Mesendoderm (in vitro differentiated cells): ENCODE measurements at regions not wholly inside any gene's neighbourhood (a gene's known extent, or its start where the extent isn't known, plus 50 kb on each side); places are given as distances from the start of the nearest gene placed in this dataset.

Source experiments
- DNase-seq: peaks from one replicate; pipeline ENCODE4 v3.0.0; 2013
- H2AK5ac ChIP-seq: 2 replicates; pipeline ENCODE4 v1.6.1; 2013; ENCODE audit warnings: low read length, inconsistent platforms
- H2BK120ac ChIP-seq: 2 replicates; pipeline ENCODE4 v1.6.1; 2013; ENCODE audit warnings: low read depth, mild to moderate bottlenecking, low read length, moderate library complexity, mixed read lengths
- H2BK15ac ChIP-seq: replicated peaks from 2 replicates; pipeline ENCODE4 v1.6.1; 2013; ENCODE audit warnings: low read depth, mild to moderate bottlenecking, moderate library complexity
- H2BK5ac ChIP-seq: 2 replicates; pipeline ENCODE4 v1.6.1; 2013; ENCODE audit warnings: low read length, inconsistent platforms
- H3K18ac ChIP-seq: 2 replicates; pipeline ENCODE4 v1.6.1; 2013; ENCODE audit warnings: mild to moderate bottlenecking, low read length, mixed read lengths
- H3K23ac ChIP-seq: one replicate; pipeline ENCODE4 v1.6.1; 2013; ENCODE audit warnings: low read length
- H3K27ac ChIP-seq: 2 replicates; pipeline ENCODE4 v1.5.1; 2013; ENCODE audit warnings: low read depth, mild to moderate bottlenecking, inconsistent platforms, low read length, moderate library complexity
- H3K27me3 ChIP-seq: 2 replicates; pipeline ENCODE4 v1.6.1; 2013; ENCODE audit warnings: low read length, control low read depth, mild to moderate bottlenecking, inconsistent platforms; ENCODE audit not compliant: insufficient read depth, poor library complexity
- H3K36me3 ChIP-seq: 2 replicates; pipeline ENCODE4 v1.6.1; 2013; ENCODE audit warnings: low read length, inconsistent platforms; ENCODE audit not compliant: control insufficient read depth, insufficient read depth
- H3K4ac ChIP-seq: one replicate; pipeline ENCODE4 v1.6.1; 2013; ENCODE audit warnings: low read depth, mild to moderate bottlenecking, low read length, moderate library complexity
- H3K4me1 ChIP-seq: 2 replicates; pipeline ENCODE4 v1.6.1; 2013; ENCODE audit warnings: low read depth, low read length, inconsistent platforms; ENCODE audit not compliant: control insufficient read depth
- H3K4me2 ChIP-seq: 2 replicates; pipeline ENCODE4 v1.6.1; 2013; ENCODE audit warnings: low read length
- H3K4me3 ChIP-seq: 2 replicates; pipeline ENCODE4 v1.5.1; 2013; ENCODE audit warnings: mild to moderate bottlenecking, low read length
- H3K56ac ChIP-seq: one replicate; pipeline ENCODE4 v1.6.1; 2013; ENCODE audit warnings: low read length
- H3K79me1 ChIP-seq: 2 replicates; pipeline ENCODE4 v1.6.1; 2013; ENCODE audit warnings: low read length, inconsistent platforms
- H3K79me2 ChIP-seq: 2 replicates; pipeline ENCODE4 v1.6.1; 2013; ENCODE audit warnings: mild to moderate bottlenecking, low read length; ENCODE audit not compliant: control insufficient read depth, insufficient read depth
- H3K9ac ChIP-seq: 2 replicates; pipeline ENCODE4 v1.6.1; 2013; ENCODE audit warnings: low read length, inconsistent platforms
- H4K5ac ChIP-seq: one replicate; pipeline ENCODE4 v1.6.1; 2013; ENCODE audit warnings: low read length
- H4K8ac ChIP-seq: one replicate; pipeline ENCODE4 v1.6.1; 2013; ENCODE audit warnings: low read depth, mild to moderate bottlenecking, control low read depth, low read length, moderate library complexity
- WGBS: extraction: QIAGEN DNeasy Blood & Tissue Kit; methylation state at CpG from one replicate; pipeline ENCODE4 v1.1.7; 2013; ENCODE audit warnings: low lambda C conversion rate, missing lambda C conversion rate; ENCODE audit not compliant: insufficient coverage; ENCODE audit errors: extremely low coverage; 5-methylcytosine and 5-hydroxymethylcytosine counted together

GRCh38 chr6:3553254-3553653 lies 96.4 kb upstream of the SLC22A23 start:
- H2AK5ac ChIP-seq = no peak overlapping the region
- no peak overlapping the region for H3K23ac ChIP-seq
- H2BK5ac ChIP-seq = no peak overlapping the region
- H3K56ac ChIP-seq = no peak overlapping the region
- no peak overlapping the region for H2BK15ac ChIP-seq
- no peaks in the 10 kb centered on the region for H3K79me1 ChIP-seq
- no peak for DNase-seq
- no peak overlapping the region for H3K4me3 ChIP-seq
- H3K18ac ChIP-seq = no peak overlapping the region
- H3K9ac ChIP-seq = no peak overlapping the region
- H3K4me2 ChIP-seq = no peak overlapping the region
- no peaks in the 10 kb centered on the region for H3K4me1 ChIP-seq
- no peak overlapping the region for H2BK120ac ChIP-seq
- no peak overlapping the region for H4K8ac ChIP-seq
- no peaks in the 10 kb centered on the region for H3K36me3 ChIP-seq
- H3K4ac ChIP-seq = no peak overlapping the region
- no peaks in the 10 kb centered on the region for H3K27me3 ChIP-seq
- no peaks in the 10 kb centered on the region for H3K79me2 ChIP-seq
- H3K27ac ChIP-seq = no peak overlapping the region
- no peak overlapping the region for H4K5ac ChIP-seq

DNA sequence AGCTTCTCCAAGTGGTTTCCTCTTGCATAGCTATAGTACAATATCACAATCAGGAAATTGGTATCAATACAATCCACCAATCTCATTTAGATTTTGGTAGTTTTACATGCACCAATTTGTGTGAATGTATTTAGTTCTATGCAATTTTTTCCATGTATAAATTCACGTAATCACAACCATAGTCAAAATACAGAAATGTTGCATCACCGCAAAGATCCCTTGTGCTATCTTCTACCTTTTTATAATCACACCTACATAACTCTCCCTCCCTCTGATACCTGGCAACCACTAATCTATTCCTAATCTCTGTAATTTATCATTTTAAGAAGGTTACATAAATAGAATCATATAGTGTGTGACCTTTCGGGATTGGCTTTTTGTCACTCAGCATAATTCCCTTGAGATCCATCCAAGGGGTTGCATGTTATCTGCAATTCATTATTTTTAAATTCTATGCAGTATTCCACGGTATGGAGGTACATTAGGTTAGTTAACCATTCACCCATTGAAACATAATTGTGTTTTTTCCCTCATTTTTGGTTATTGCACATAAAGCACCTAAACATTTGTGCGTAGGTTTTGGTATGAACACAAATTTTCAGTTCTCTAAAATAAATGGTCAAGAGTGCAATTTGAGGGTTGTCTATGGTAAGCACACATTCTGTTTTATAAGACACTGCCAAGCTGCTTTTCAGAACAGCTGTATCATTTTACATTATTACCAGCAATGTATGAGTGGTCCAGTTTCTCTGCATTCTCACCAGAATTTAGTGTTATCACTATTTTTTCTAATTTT lies 95.1 kb upstream of the SLC22A23 start:
- no peak overlapping the region for H3K4me2 ChIP-seq
- no peak overlapping the region for H2BK15ac ChIP-seq
- no peaks in the 10 kb centered on the region for H3K36me3 ChIP-seq
- H3K27ac ChIP-seq = no peak overlapping the region
- WGBS = 100% methylated on average over 1 of the region's 5 CpGs
- no peak overlapping the region for H3K4ac ChIP-seq
- H4K5ac ChIP-seq = no peak overlapping the region
- no peak overlapping the region for H2BK5ac ChIP-seq
- no peak overlapping the region for H3K18ac ChIP-seq
- H2BK120ac ChIP-seq = no peak overlapping the region
- no peak overlapping the region for H3K23ac ChIP-seq
- no peak overlapping the region for H3K4me3 ChIP-seq
- H3K9ac ChIP-seq = no peak overlapping the region
- no peaks in the 10 kb centered on the region for H3K4me1 ChIP-seq
- no peaks in the 10 kb centered on the region for H3K79me2 ChIP-seq
- H3K79me1 ChIP-seq = no peaks in the 10 kb centered on the region
- DNase-seq = no peak
- no peaks in the 10 kb centered on the region for H3K27me3 ChIP-seq
- no peak overlapping the region for H2AK5ac ChIP-seq
- H3K56ac ChIP-seq = no peak overlapping the region
- no peak overlapping the region for H4K8ac ChIP-seq

DNA sequence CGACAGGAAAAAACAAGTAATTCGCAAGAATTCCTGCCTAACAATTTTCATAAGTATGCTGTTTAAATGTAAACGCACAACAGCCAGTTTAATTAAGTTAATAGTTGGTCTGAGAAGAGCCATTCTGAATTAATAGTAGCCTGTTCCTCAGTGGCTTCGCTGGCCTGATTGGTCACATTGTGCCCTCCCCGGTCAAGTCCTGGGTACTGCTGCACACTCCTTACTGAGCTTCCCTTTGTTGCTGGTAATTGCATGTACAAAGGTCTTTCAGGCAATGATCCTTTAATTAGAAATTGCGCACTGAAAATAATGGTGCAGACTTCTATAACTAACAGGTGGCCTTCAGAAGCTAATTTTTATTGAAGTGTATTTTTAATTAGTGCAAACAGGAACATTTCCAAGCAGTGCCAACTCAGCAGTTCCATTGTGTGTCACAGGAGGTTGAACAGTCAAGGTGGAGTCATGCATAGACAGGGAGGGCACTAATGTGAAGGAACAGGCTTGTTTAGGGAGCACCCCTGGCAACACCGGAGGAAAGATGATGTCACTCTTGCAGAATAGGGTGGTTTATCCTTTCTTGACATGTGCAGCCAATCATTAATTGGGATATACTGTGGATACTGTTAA lies 92.6 kb upstream of the SLC22A23 start:
- H3K9ac ChIP-seq = no peak overlapping the region
- DNase-seq = no peak
- no peaks in the 10 kb centered on the region for H3K36me3 ChIP-seq
- no peak overlapping the region for H2BK15ac ChIP-seq
- no peak overlapping the region for H2AK5ac ChIP-seq
- H3K79me2 ChIP-seq = no peaks in the 10 kb centered on the region
- no peak overlapping the region for H3K18ac ChIP-seq
- H2BK120ac ChIP-seq = no peak overlapping the region
- H3K27ac ChIP-seq = no peak overlapping the region
- no peak overlapping the region for H3K23ac ChIP-seq
- H3K4me2 ChIP-seq = no peak overlapping the region
- no CpG with 5 or more reads among the region's 7 CpGs for WGBS
- no peak overlapping the region for H3K56ac ChIP-seq
- no peak overlapping the region for H3K4ac ChIP-seq
- H2BK5ac ChIP-seq = no peak overlapping the region
- no peaks in the 10 kb centered on the region for H3K27me3 ChIP-seq
- no peak overlapping the region for H4K5ac ChIP-seq
- H3K4me3 ChIP-seq = no peak overlapping the region
- no peaks in the 10 kb centered on the region for H3K79me1 ChIP-seq
- no peaks in the 10 kb centered on the region for H3K4me1 ChIP-seq
- H4K8ac ChIP-seq = no peak overlapping the region

DNA sequence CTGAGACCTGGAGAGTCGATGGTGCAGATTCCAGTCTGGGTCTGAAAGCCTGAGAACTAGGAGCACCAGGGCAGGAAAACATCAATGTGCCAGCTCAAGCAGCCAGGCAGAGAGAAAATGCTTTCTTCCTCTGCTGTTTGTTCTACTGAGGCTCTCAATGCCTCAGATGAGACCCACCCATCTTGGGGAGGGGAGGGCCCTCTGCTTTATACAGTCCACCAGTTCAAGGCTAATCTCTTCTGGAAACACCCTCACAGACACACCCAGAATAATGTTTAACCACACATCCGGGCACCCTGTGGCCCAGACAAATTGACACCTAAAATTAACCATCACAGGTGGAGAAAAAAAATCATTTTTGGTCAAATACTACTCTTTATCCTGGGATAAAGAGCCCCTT lies 89.3 kb upstream of the SLC22A23 start:
- H3K27me3 ChIP-seq = no peaks in the 10 kb centered on the region
- WGBS = no CpG with 5 or more reads among the region's 2 CpGs
- DNase-seq = no peak
- H3K79me2 ChIP-seq = no peaks in the 10 kb centered on the region
- no peaks in the 10 kb centered on the region for H3K36me3 ChIP-seq
- H2BK15ac ChIP-seq = no peak overlapping the region
- no peak overlapping the region for H3K27ac ChIP-seq
- no peak overlapping the region for H2AK5ac ChIP-seq
- H3K4ac ChIP-seq = no peak overlapping the region
- H3K18ac ChIP-seq = no peak overlapping the region
- H3K56ac ChIP-seq = no peak overlapping the region
- no peak overlapping the region for H2BK120ac ChIP-seq
- H3K4me3 ChIP-seq = no peak overlapping the region
- H3K9ac ChIP-seq = no peak overlapping the region
- no peak overlapping the region for H3K23ac ChIP-seq
- H4K8ac ChIP-seq = no peak overlapping the region
- no peaks in the 10 kb centered on the region for H3K79me1 ChIP-seq
- H3K4me2 ChIP-seq = no peak overlapping the region
- H4K5ac ChIP-seq = no peak overlapping the region
- no peak overlapping the region for H2BK5ac ChIP-seq
- no peaks in the 10 kb centered on the region for H3K4me1 ChIP-seq

GRCh38 chr6:3545156-3545555 lies 88.3 kb upstream of the SLC22A23 start:
- Histone ChIP-seq H3K4me2 (no peak overlapping the region), H3K79me2 (no peaks in the 10 kb centered on the region), H3K4me3 (no peak overlapping the region), H3K4me1 (no peaks in the 10 kb centered on the region), H3K18ac (no peak overlapping the region), H3K9ac (no peak overlapping the region), H3K27ac (no peak overlapping the region), H4K8ac (no peak overlapping the region), H3K27me3 (no peaks in the 10 kb centered on the region), H3K36me3 (no peaks in the 10 kb centered on the region), H3K4ac (no peak overlapping the region), H4K5ac (no peak overlapping the region), H2BK5ac (no peak overlapping the region), H2AK5ac (no peak overlapping the region), H2BK120ac (no peak overlapping the region), H3K23ac (no peak overlapping the region), H2BK15ac (no peak overlapping the region), H3K79me1 (no peaks in the 10 kb centered on the region), H3K56ac (no peak overlapping the region)
- DNase-seq = no peak
- WGBS = no CpG with 5 or more reads among the region's 1 CpG
